GM19351 (cell line): ENCODE measurements at regions not wholly inside any gene's neighbourhood (a gene's known extent, or its start where the extent isn't known, plus 50 kb on each side); places are given as distances from the start of the nearest gene placed in this dataset.
"Not testable (repeated sequence)": the region's sequence is repeated elsewhere in the genome, so short reads cannot be mapped to it uniquely, and the experiment has no call there.

Experiments used
- ATAC-seq: cut with Tn5 transposase; IDR thresholded peaks from one replicate; pipeline ENCODE4 v1.9.1; 2021; ENCODE audit warnings: mild to moderate bottlenecking, moderate library complexity; ENCODE audit not compliant: unreplicated experiment

DNA sequence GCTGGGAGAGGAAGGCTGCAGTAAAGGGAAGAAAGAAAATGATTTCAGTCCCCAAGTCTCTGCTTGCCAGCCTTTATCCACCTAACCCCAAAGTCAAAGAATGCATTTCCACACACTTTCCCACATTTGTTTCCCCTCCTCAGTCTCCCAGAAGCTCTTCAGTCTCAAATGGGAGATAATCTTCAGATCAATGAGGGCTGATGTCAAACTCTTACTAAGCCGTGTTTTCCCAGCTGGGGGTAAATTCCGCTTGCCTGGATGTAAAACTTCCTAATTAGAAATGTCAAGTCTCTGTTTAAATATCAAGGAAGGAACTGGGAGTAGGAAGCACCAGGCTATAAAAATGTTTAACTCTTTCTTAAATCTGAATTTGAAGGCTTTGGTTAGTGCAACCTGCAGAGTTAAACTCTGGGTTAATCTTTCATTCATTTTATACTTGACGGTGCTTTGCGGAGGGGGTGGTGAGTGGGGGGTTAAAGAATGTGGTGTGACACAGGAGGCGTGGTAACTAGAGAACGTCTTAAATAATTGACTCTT is 601.4 kb upstream of the ACTRT1 start:
- no peak for ATAC-seq

DNA sequence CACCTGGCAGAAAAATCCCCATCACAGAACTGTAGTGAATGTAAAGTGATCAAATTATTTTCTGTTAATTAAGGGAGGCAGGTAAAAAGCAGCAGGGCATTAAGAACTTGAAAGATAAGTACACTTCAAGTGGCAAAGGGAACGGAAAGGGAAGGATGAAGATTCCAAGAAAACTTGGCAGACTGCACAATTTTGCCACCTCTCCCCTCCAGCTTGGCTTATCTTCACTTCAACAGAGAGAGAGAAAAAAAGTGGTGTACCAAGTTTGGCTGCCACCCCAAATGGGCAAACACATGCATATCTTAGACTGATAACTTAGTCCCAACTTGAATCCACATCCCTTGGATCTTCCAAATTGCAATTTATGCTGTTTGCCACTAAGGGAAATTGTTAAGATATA is 598.1 kb upstream of the ACTRT1 start:
- ATAC-seq = no peak

DNA sequence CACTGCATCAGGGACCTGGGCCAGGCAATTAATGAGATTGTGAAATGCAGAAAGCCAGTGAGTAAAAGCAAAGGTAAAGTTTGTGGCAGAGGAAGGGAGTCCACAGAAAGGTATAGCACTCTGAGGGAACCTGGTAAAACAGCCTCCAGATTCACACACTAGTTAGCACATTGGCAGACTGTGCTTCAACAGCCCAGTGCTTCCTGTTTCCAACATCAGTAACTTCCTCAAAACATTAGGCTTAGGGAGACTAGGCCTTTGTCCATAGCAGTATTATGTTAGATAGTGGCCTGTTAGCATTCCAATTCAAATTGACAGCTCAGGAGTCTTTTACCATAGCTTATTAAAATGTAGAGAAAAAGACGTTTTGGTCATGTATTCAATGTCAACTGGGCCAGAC is 582.6 kb upstream of the ACTRT1 start:
- ATAC-seq = no peak

DNA sequence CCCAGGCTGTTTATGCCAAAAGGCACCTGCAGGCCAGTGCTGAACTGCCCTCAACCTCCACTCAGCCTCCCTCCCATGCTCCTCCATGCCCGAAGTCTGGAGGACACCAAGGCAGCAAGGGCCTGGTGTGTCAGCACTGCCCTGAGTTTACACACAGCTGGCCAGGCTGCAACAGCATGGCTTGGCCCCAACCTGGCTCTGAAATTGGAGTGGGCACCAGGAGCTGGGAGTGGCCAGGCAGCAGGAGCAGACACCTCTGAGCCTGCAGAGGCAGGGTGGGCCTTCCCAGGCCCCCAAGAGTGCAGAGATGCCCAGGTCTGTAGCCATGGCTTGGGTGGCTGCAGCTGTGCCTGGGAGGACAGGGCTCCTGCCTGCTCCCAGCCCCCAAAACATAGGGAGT is 571.2 kb upstream of the ACTRT1 start:
- no peak for ATAC-seq

DNA sequence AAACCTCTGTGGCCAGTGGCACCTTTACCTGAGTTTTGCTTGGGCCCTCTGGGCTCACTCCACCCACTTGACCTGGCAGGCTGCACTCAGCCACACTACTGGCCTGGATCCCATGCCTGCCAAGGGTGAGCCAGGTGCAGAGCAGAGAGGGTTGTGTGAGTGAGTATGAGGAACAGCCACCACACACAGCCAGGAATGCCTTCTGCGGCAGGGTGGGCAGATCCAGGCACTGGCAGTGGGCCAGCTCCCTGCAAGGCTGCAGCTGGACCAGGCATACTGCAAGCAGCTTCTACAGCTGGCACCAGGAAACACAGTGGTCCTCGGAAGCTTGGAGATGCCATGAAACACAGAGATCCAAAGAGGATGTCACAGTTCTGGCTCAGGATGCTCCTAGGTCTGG is 570.1 kb upstream of the ACTRT1 start:
- ATAC-seq = no peak

DNA sequence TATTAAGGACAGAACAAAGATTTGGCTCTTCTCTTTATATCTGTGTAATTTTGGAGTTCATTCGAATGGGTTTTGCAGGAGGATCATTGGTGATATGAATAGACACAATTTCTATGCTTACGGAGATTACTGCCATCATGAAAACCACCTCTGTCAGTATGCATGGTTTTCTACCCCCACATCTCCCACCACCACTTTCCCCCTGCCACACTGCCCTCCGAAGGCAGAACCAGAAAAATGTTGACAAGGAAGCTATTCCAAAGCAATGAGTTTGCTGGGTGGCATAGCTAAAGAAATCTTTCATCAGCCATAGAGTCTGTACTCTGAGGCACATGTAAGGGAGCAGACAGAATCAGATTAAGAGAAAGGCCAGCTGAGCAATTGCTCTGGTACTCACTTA is 567.3 kb upstream of the ACTRT1 start:
- no peak for ATAC-seq

DNA sequence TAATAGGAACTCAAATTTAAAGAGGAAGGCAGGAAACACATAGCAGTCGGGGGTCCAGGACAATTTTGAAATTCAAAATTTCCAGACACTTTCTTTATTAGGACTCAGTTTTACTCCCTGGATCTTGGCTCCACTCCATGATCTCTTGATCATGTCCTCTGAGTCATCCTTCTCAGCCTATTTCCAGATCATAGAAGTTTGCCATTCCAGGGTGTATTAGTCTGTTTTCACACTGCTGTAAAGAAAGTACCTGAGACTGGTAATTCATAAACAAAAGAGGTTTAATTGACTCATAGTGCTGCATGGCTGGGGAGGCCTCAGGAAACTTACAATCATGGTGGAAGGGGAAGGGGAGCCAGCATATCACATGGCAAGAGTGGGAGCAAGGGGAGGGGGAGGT is 564.7 kb upstream of the ACTRT1 start:
- no peak for ATAC-seq

DNA sequence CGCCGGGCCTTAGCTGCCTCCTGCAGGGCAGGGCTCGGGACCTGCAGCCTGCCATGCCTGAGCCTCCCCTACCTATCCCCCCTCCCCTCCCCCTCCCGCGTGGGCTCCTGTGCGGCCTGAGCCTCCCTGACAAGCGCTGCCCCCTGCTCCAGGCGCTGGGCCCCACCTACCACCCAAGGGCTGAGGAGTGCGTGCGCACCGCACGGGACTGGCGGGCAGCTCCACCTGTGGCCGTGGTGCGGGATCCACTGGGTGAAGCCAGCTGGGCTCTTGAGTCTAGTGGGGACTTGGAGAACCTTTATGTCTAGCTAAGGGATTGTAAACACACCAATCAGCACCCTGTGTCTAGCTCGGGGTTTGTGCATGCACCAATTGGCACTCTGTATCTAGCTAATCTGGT is 554.6 kb upstream of the ACTRT1 start:
- ATAC-seq = not testable (repeated sequence)

DNA sequence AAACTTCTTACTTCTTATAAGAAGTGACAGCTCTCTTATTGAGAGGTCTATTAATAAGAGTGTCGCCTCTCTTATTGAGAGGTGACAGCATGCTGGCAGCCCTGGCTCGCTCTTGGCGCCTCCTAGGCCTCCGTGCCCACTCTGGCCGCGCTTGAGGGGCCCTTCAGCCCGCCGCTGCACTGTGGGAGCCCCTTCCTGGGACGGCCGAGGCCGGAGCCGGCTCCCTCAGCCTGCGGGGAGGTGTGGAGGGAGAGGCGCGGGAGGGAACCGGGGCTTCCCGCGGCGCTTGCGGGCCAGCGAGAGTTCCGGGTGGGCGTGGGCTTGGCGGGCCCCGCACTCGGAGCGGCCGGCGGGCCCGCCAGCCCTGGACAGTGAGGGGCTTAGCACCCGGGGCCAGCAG is 554.2 kb upstream of the ACTRT1 start:
- ATAC-seq = not testable (repeated sequence)

DNA sequence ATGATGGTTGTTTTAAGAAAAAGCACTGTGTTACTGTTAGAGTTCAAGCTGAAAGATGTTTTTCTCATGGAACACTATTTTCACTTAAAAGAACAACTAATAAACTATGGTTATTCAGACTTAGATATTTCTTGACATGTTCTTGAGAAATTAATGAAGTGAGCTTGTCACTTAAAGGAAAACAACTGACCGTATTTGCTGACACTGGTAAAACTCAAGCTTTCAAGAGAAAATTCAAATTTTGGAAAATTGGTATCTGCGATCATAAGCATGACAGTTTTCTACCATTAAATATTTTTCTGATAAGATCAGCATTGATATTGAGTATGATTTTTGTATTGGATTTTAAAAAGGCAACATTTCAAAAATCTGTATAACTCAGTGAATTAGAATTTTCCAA is 549.5 kb upstream of the ACTRT1 start:
- ATAC-seq = no peak

DNA sequence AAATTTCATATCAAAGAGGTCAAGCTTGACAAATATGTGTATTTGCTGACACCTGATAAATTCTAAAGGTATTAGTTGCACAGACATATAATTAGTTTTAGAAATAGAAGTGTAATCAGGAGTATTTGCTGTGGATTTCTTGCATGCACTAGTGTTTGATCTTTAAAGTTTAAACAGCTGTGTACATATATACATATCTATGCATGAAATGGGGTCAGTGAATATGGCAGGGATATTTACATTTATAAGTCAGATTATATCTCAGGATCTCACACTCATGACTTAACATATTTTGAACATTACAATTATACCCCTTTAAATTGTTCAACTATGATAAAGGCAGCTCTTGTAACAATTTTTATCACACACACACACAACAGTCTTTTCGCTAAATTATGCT is 547.4 kb upstream of the ACTRT1 start:
- no peak for ATAC-seq

DNA sequence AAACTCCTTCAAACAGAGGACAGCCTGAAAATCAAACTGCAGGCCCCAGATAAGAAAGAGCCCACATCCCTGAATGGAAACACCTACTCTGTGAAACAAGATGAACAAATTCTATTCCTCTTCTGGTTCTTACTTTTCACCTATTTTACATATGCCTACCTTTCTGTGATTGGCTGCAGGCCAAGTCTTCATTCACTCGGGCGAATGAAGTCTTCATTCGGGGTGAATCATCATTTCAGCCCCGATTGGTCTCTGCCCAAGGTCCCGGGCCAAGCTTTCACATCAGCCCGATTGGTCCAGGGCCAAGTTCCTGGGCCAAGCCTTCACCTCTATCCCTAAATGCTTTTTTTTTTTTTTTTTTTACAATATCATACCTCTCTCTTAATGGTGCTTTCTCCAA is 529.8 kb upstream of the ACTRT1 start:
- ATAC-seq = no peak

DNA sequence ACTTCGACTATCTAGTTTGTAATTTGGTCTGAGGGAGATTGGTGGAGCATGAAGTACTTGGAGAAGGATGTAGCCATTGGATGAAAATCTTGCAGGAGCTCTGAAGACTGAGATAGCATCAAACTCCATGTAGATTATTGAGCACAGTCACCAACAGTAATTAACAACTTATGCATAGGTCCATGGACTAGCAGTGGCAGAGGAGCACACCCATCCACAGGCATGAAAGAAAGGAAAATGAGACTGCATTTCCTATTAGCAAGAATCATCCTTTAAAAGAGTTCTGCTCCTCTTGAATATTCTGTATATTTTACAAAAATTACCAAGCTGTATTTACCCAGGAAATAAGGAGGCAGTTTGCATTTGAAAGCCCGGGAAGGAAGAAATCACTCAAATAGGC is 529.4 kb upstream of the ACTRT1 start:
- ATAC-seq = no peak

DNA sequence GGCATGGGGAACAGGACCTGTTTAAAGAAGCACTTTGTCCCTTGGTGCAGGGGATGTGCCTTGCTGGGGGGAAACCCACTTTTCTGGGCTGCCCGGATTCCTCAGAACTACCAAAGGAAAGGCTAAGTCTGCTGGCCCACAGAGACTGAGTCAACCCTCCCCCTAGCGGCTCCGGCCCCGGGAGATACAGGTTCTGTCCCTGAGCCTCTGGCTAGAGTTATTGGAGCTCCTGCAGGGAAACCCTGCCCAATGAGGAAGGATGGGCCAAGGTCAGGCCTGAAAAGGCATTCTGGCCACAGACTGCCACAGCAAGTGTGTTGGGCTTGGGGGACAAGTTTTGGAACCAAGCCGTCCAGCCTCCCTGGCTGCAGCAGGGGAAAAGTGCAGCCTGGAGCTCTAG is 490.9 kb upstream of the ACTRT1 start:
- no peak for ATAC-seq

DNA sequence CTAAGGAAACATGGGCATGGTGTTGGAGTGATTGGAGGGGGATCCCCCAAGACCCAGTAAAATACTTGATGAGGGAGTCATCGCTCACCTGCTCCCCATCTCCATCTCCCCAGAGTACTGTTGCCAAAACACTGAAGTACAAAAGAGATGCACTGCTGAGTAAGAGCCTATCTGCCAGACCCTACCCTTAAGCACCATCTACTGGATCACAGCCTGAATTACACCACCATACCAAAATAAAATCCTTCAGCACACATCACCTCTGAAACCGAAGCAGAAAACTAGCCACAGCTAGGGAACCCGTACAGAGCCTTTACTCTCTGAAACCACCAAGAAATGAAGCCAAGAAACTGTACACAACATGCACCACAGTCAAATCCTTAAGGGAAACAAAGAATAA is 466.3 kb upstream of the ACTRT1 start:
- peak; percentile 89 for ATAC-seq

DNA sequence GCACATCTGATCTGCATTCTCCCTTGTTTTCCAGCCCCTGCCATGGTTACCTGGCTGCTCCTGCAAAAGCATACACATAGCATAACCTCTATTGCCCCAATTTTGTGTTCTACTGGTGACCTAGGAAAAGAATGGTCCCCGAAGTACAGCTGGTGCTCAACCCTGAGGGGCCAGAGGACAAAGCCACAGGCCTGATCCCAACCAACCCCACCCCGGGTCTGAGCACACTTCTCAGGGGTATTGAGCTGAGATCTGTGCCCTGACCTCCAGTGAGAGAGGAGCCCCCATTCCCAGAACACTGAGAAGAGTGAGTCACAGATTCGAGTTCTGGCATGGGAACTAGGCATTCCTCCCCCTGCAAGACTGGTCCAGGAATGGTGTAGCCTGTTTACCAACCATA is 465.5 kb upstream of the ACTRT1 start:
- no peak for ATAC-seq

DNA sequence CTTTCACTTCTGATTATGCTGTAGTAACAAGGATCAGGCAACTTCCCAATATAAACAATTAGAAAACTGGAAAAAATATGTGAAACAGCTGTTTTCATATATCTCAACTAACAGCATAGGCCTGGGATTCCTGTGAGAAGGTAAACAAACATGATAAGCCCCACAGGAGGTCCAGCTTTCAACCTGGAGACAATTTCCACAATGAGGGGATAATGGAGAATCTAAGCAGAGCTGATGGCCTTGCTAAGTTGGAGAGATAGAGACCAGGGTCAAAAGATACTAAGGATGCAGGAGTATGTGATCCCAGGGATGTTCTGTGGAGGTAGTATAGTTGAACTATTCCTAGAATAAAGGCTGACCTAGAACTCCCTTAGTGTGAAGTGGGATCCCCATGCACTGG is 452.3 kb upstream of the ACTRT1 start:
- ATAC-seq = no peak

DNA sequence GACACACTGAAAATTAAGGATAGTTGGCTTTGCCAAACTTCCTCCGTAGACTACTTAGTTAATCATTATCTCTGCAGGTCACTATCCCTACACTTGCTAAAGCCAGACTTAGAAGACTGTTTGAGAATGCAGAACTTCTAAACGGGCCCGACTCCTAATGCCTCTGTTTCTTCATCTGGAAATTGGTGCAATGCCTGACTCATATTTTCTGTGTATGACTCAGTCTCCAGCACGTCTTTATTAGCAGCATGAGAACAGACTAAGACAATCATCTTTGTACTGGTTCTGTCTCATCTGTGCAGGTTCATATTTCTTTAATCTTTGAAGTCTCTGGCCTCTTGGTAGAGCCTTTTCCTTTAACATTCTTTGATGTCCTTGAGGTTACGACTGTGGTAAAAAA is 411.9 kb upstream of the ACTRT1 start:
- ATAC-seq = no peak

DNA sequence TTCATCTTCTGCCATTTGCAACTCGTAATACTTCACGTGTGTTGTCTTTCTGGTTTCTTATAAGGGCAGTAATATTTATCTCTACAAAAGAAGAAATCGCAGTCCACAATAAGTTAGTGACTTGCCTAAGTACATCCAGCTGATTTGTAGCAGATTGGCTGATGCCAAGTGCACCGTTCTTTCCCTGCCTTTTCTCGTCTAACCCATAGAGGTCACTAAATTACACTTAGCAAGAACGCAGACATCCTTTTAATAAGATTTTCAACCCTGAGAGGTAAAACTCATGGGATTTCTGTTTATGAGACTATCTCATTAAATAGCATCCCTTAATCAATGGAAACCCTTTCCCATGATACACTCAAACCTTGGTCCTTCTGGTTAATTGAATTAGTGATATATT is 408.6 kb upstream of the ACTRT1 start:
- ATAC-seq = no peak

DNA sequence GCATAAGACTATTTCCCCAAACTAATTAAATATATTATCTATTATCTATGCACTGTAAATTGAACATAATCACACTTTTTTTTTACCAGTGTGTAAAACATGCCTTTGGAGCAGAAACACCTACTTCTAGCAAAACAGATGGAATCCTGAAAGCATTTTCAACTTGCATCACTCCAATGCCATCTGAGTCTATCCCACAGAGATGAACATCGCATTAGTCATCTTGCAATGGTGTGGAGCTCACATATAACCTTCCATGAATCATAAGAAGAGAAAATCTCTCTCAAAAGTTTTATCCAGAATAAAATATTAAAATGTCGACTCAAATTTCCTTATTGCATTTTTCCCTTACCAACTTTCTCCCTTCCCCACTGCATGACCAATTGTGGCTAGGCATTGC is 406.7 kb upstream of the ACTRT1 start:
- no peak for ATAC-seq

DNA sequence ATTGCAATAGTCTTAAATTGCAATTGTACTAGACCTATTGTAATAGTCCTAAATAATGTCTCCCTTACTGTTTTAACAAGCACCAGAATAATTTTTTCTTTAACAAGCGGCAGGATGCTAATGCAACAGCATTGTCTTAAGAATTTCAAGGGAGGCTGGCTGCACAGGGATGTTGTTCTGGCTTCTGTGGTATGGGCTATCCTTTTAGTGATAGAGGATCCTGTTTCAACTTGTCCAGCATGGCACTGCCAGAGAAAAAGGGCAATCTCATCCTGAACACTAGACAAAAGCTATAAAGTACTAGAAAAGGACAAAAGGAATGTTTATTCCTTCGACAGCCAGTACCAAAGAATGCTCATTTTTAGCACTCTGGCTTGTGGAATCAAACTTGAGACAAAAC is 405.5 kb upstream of the ACTRT1 start:
- no peak for ATAC-seq

DNA sequence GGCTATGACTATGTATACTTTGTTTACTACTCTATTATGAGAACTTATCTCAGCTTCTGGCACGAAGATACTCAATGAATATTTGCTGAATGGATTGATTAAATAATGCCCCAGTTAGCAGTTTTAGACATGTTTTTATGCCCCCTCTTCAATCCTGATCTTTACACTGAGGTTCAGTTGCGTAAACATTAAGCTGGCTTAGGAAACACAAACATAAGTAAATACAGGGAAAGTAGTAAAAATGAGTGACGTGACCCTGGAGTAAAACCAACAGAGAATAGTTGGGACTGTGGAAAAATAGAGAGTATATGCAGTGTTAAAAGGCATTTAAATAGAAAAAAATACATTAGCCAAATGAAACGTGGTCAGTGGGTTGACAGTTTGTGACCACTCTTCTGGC is 387.0 kb upstream of the ACTRT1 start:
- ATAC-seq = no peak

DNA sequence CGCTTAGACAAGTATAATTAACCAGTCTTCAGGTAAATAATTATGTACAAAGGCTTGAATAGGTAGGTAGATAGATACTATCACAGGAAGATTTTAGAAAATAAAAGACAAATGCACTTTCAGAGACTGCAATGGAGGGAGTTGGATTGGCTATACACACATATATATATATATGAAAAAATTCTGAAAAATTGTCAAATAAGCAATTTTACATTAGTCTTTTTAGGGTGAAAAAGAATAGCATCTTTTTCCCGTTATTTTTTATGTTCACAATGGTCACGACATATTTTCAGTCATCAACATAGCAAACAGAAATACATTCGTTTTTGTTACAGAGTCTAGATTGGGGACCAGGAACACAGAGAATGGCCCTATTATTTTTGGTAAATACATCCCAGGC is 385.9 kb upstream of the ACTRT1 start:
- no peak for ATAC-seq
